Fibroblast of lung (primary cell): ENCODE measurements at regions not wholly inside any gene's neighbourhood (a gene's known extent, or its start where the extent isn't known, plus 50 kb on each side); places are given as distances from the start of the nearest gene placed in this dataset.

Experiments
- EZH2 ChIP-seq: IDR thresholded peaks from 2 replicates; pipeline ENCODE4 v1.5.1; 2012; ENCODE audit warnings: low read length, control low read depth, mild to moderate bottlenecking; ENCODE audit errors: missing control alignments
- TF ChIP-seq, protein P1 (sequence below), 2 donors: IDR thresholded peaks in 1 of 2; conservative IDR thresholded peaks in 1 of 2; 1 replicate in 1 of 2; 2 replicates in 1 of 2; pipeline ENCODE4 v1.5.1; 2011 to 2012; ENCODE audit warnings: low read length in 2 of 2, control low read depth in 1 of 2, inconsistent platforms in 1 of 2, low read depth in 1 of 2, mild to moderate bottlenecking in 1 of 2

DNA sequence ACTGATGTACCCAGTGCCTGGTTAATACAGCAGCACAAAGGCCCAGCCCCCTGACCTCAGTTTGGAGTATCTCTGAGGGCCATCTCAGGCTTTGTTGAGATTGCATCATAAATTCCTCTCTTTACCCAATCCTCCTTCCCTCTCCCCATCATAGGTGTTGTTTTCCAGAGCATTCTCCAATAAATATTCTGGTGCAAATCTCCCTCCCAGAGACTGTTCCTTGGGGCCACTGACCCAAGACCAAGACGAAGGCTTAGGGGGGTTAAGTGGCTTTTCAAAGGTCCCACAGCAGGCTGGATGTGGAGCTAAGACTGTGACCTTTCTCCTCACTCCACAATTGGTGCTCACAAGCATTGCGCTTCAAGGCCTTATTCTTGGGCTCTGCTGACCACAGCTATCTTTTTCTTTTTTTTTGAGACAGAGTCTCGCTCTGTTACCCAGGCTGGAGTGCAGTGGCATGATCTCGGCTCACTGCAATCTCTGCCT, 72.4 kb upstream of the ZMYND8 start:
- TF ChIP-seq, protein P1, sequence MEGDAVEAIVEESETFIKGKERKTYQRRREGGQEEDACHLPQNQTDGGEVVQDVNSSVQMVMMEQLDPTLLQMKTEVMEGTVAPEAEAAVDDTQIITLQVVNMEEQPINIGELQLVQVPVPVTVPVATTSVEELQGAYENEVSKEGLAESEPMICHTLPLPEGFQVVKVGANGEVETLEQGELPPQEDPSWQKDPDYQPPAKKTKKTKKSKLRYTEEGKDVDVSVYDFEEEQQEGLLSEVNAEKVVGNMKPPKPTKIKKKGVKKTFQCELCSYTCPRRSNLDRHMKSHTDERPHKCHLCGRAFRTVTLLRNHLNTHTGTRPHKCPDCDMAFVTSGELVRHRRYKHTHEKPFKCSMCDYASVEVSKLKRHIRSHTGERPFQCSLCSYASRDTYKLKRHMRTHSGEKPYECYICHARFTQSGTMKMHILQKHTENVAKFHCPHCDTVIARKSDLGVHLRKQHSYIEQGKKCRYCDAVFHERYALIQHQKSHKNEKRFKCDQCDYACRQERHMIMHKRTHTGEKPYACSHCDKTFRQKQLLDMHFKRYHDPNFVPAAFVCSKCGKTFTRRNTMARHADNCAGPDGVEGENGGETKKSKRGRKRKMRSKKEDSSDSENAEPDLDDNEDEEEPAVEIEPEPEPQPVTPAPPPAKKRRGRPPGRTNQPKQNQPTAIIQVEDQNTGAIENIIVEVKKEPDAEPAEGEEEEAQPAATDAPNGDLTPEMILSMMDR (conservative IDR thresholded peaks at IDR 0.05 in 1 of 2, IDR thresholded peaks at IDR 0.05 in 1 of 2; ENCODE audit: low read depth in 1 of 2, low read length in 2 of 2) = no peak
- no peak for TF ChIP-seq EZH2
